Colonic mucosa (tissue), 4 donors: ENCODE measurements at regions not wholly inside any gene's neighbourhood (a gene's known extent, or its start where the extent isn't known, plus 50 kb on each side); places are given as distances from the start of the nearest gene placed in this dataset.
"Not testable (repeated sequence)": the region's sequence is repeated elsewhere in the genome, so short reads cannot be mapped to it uniquely, and the experiment has no call there.

ENCODE experiments used
- DNase-seq: peaks from one replicate; pipeline ENCODE4 v3.0.0-alpha.2; 2020
- H3K27ac ChIP-seq: fragments of 200-600 bp; one replicate; pipeline ENCODE4 v1.8.0; 2021
- H3K27me3 ChIP-seq: fragments of 200-600 bp; one replicate; pipeline ENCODE4 v1.8.0; 2021
- H3K36me3 ChIP-seq: fragments of 200-600 bp; one replicate; pipeline ENCODE4 v1.8.0; 2021
- H3K4me1 ChIP-seq: fragments of 200-600 bp; one replicate; pipeline ENCODE4 v1.8.0; 2021; ENCODE audit warnings: mild to moderate bottlenecking
- H3K4me3 ChIP-seq: fragments of 200-600 bp; one replicate; pipeline ENCODE4 v1.8.0; 2021
- H3K9ac ChIP-seq, 2 donors: one replicate each; pipeline ENCODE4 v1.7.0; 2013; ENCODE audit warnings: control low read depth in 2 of 2, low read depth in 2 of 2, low read length in 2 of 2
- H3K9me3 ChIP-seq: fragments of 200-600 bp; one replicate; pipeline ENCODE4 v1.8.0; 2021
- CTCF ChIP-seq: fragments of 200-600 bp; IDR thresholded peaks from one replicate; pipeline ENCODE4 v1.8.0; 2022; ENCODE audit warnings: antibody characterized with exemption, mild to moderate bottlenecking
- intact Hi-C: fragments of 100-400 bp; cut with DNase I; formaldehyde crosslinking; loops from one replicate; pipeline ENCODE4 v1.14.1; 2022
- donor health status: healthy.
- donor health status: DM: no; HTN: no; CAD: no.
- donor health status: DM: no; HTN: no; CAD: no.

- Histone ChIP-seq H3K27ac (no peak overlapping the region), H3K9me3 (no peaks in the 10 kb centered on the region), H3K9ac (no peak overlapping the region), H3K27me3 (no peaks in the 10 kb centered on the region), H3K36me3 (no peaks in the 10 kb centered on the region), H3K4me1 (no peaks in the 10 kb centered on the region), H3K4me3 (no peak overlapping the region)
- intact Hi-C loops, result no loop called here
- TF ChIP-seq CTCF, result no peak
- no peak for DNase-seq
Observed at GRCh38 chr17:16888413-16889087, 83.4 kb downstream of the TNFRSF13B start.

GRCh38 chr17:16887523-16888095, 84.3 kb downstream of the TNFRSF13B start:
- Histone ChIP-seq H3K27ac (no peak overlapping the region), H3K9me3 (no peaks in the 10 kb centered on the region), H3K4me3 (no peak overlapping the region), H3K27me3 (no peaks in the 10 kb centered on the region), H3K9ac (no peak overlapping the region), H3K4me1 (no peaks in the 10 kb centered on the region), H3K36me3 (no peaks in the 10 kb centered on the region)
- intact Hi-C loops, result no loop called here
- DNase-seq, result no peak
- TF ChIP-seq CTCF, result no peak

GRCh38 chr17:16886655-16887322, 85.1 kb downstream of the TNFRSF13B start:
- no peak for DNase-seq
- intact Hi-C loops, result no loop called here
- TF ChIP-seq CTCF, result no peak
- Histone ChIP-seq H3K36me3 (no peaks in the 10 kb centered on the region), H3K4me3 (no peak overlapping the region), H3K27ac (no peak overlapping the region), H3K9me3 (no peaks in the 10 kb centered on the region), H3K27me3 (no peaks in the 10 kb centered on the region), H3K4me1 (no peaks in the 10 kb centered on the region), H3K9ac (no peak overlapping the region)

- DNase-seq, intact Hi-C loops: not testable (repeated sequence)
Observed at GRCh38 chr17:16885204-16885603, 86.7 kb downstream of the TNFRSF13B start.

GRCh38 chr17:16882926-16883265, 89.0 kb downstream of the TNFRSF13B start:
- DNase-seq, intact Hi-C loops: not testable (repeated sequence)

More at GRCh38 chr17:16885204-16885603, 86.7 kb downstream of the TNFRSF13B start:
- not testable (repeated sequence) for H3K9ac ChIP-seq, H3K9me3 ChIP-seq, H3K36me3 ChIP-seq, H3K4me3 ChIP-seq, H3K27ac ChIP-seq, H3K27me3 ChIP-seq, H3K4me1 ChIP-seq

GRCh38 chr17:16882243-16882925, 89.5 kb downstream of the TNFRSF13B start:
- Histone ChIP-seq H3K9me3 (no peaks in the 10 kb centered on the region), H3K9ac (no peak overlapping the region), H3K36me3 (no peaks in the 10 kb centered on the region), H3K4me1 (no peaks in the 10 kb centered on the region), H3K4me3 (no peak overlapping the region), H3K27ac (no peak overlapping the region), H3K27me3 (no peaks in the 10 kb centered on the region)
- intact Hi-C loops, result no loop called here
- no peak for DNase-seq
- no peak for TF ChIP-seq CTCF

More at GRCh38 chr17:16882926-16883265, 89.0 kb downstream of the TNFRSF13B start:
- not testable (repeated sequence) for H3K9me3 ChIP-seq, H3K27me3 ChIP-seq, H3K4me3 ChIP-seq, H3K27ac ChIP-seq, H3K36me3 ChIP-seq, H3K9ac ChIP-seq, H3K4me1 ChIP-seq
